GM18508 (cell line): ENCODE measurements at regions not wholly inside any gene's neighbourhood (a gene's known extent, or its start where the extent isn't known, plus 50 kb on each side); places are given as distances from the start of the nearest gene placed in this dataset.

Source experiments
- ATAC-seq: cut with Tn5 transposase; IDR thresholded peaks from one replicate; pipeline ENCODE4 v1.9.1; 2021; ENCODE audit warnings: moderate number of reproducible peaks; ENCODE audit not compliant: insufficient read depth, unreplicated experiment

GRCh38 chr3:31172336-31172735, 277.9 kb upstream of the GADL1 start:
- no peak for ATAC-seq

- no peak for ATAC-seq
These were observed 278.8 kb upstream of the GADL1 start for GRCh38 chr3:31173118-31173718.

DNA sequence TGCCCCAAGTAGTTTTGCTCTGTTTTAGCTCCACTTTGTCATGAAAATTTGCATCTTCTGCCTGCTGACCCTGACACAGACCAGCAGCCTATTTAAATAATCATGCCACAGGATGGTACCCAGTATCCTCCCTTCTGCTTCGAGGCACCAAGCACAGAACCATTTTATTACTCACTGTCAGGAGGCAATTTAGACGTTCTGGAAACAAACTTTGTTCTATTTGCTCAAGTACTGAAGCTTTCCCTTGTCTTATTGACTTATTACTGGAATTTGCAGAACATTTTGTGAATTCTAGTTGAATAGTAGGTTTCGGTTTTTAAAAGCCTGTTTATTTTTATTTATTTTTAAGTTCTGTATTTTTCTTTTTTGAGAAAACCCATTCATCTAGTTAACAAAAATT, 279.6 kb upstream of the GADL1 start:
- no peak for ATAC-seq

GRCh38 chr3:31176045-31176444, 281.6 kb upstream of the GADL1 start:
- ATAC-seq: no peak

DNA sequence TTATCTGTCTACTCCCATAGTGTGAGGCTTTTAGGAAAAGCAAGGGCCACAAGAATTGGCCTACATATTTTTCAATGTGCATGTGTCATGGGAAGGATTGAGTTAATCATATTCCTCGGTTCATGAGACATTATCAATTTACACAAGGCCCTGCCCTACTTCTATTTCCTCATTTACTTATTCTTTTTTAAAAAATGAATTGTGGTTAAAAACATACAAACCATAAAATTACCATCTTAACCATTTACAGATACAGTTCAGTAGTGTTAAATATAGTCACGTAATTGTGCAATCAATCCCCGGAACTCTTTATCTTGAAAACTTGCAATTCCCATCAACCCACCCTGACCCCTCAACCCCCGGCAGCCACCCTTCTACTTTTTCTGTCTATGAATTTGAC, 284.0 kb upstream of the GADL1 start:
- ATAC-seq: no peak

DNA sequence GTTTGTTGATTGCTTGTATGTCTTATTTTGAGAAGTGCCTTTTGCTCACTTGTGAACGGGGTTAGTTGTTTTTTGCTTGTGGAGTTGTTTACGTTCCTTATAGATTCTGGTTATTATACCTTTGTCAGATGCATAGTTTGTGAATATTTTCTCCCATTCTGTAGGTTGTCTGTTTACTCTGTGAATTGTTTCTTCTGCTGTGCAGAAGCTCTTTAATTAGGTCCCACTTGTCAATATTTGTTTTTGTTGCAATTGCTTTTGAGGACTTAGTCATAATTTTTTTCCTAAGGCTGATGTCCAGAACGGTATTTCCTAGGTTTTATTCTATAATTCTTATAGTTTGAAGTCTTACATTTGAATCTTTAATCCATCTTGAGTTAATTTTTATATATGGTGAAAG, 285.3 kb upstream of the GADL1 start:
- ATAC-seq: no peak

DNA sequence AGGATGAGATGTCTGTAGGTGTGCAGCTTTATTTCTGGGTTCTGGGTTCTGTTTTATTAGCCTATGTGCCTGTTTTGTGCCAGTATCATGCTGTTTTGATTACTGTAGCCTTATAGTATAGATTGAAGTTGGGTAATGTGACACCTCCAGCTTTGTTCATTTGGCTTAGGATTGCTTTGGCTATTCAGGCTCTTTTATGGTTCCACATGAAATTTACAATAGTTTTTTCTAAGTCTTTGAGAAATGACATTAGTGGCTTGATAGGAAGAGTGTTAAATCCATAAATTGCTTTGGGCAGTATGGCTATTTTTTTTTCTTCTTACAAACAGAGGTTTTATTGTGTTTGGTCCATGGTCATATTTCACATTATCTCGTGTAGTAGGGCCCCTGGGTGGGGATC, 285.8 kb upstream of the GADL1 start:
- no peak for ATAC-seq

- ATAC-seq: no peak
These were observed 287.2 kb upstream of the GADL1 start for GRCh38 chr3:31181661-31182060.

GRCh38 chr3:31182661-31183060, 288.2 kb upstream of the GADL1 start:
- ATAC-seq: no peak

DNA sequence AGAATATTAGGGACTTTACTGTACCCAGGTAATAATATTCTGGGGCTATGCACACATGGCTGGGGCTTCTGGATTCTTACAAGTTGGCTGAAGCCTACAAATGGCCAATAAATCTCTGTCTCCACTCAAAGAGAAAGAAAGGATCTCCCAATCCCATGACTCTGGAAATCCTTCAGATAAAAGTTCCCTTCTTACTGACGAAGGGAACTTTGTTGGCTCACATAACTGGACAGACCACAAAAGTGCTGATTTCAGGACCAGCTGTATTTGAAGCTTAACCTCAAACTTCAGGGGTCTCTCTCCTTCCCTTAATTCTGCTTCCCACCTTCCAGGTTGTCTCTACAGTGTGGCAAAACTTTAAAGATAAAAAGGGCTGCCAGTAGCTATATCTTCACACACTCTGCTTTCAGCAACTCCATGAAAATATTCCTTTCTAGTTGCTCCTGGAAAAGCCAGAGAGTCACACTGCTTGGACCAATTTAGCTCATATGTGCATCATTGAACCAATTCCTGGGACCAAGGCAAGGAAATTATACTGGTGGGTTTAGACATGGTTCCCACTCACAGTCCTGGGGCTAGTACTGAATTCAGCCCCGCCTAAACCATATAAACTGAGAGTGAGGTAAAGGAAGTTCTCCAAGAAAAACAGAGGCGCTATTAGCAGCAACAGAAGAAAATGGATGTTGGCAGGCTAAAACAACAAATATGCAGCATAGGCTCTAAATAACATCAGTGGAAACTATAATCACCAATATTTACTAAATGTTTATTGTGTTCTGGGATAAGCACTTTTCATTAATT, 290.0 kb upstream of the GADL1 start:
- no peak for ATAC-seq

DNA sequence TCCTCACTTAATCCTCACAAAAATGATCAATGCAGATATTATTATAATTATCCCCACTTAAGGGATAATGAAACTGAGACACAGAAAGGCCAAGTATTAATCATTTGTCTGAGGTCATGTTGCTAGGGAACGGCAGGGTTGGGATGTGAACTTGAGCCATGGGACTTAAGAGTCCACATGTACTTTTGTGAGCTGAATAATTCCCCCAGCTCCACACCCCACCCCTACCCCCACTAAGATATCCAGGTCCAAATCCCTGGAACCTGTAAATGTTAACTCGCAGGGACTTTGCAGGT, 290.5 kb upstream of the GADL1 start:
- no peak for ATAC-seq

GRCh38 chr3:31186041-31186440, 291.6 kb upstream of the GADL1 start:
- ATAC-seq: no peak

DNA sequence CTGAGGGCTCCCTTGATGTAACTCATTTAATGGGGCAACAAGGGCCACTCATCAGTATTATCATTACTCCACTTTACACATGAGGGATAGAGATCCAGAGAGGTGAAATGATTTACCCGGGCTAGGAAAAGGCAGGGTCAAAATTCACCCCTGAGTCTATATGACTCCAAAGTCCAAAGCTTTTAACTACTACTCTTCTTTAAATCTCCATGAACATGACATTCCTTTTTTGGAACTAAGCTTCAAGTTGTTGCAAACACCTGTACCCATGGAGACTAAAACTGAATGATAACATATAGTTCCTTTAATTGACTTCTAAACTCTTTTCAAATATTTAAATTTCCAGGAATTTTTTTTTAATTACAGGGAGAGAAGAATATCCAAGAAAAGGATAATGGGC, 292.9 kb upstream of the GADL1 start:
- ATAC-seq: no peak

DNA sequence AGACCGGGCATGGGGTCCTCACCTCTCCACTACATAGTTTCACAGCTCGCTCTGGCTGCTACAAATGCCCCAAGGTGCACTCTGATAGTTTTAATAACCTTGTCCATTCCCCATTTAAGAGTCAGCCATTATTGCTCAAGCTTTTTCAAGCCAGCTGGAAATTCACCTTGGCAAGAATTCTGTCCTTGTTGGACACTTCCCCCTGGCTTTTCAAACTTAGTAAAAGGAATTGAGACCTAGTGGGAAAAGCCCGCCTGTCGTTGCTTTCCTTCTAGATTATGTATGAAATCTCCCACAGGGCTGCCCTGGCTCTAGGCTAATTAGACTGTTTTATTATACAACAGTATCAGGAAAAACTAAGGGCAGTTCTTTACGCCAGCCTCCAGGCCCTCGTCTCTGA, 293.7 kb upstream of the GADL1 start:
- no peak for ATAC-seq

DNA sequence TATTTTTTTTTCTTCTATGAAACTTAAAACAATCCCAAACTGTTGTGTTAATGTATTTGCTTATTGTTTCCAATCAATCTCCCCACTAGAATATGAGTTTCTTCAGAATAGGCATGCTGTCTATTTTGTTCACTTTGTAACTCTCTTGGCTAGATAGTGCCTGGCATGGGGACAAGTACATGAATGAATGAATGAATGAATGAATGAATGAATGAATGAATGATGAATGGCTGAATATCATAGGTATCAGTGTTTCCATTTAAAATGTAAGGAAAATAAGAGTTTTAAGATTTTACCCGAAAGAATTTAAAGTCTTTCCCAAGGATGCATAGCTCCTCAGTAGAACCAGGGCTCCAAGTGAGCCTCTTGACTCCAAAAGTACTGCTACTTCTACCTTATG, 294.9 kb upstream of the GADL1 start:
- no peak for ATAC-seq

GRCh38 chr3:31189971-31190370, 295.5 kb upstream of the GADL1 start:
- no peak for ATAC-seq

- ATAC-seq: no peak
These were observed 296.9 kb upstream of the GADL1 start for GRCh38 chr3:31191354-31191753.

GRCh38 chr3:31193429-31193828, 299.0 kb upstream of the GADL1 start:
- ATAC-seq: no peak

DNA sequence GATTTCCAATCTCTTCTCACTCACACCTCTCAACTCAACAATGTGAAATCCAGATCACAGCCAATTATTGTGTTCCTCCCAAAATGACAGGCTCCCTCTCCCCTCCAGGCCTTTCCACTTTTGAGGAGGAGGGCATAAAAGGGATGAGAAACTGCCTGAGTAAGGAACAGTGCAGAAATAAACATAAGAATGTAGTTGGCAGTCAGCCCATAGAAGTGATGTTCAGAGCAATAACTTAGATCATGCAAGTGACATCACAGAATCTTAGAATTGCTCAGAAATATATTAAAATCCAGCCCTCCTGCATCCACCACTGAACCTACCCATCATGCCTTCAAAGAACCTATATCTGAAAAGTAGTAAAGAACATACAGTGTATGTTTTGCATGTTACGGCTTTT, 299.4 kb upstream of the GADL1 start:
- ATAC-seq: no peak

DNA sequence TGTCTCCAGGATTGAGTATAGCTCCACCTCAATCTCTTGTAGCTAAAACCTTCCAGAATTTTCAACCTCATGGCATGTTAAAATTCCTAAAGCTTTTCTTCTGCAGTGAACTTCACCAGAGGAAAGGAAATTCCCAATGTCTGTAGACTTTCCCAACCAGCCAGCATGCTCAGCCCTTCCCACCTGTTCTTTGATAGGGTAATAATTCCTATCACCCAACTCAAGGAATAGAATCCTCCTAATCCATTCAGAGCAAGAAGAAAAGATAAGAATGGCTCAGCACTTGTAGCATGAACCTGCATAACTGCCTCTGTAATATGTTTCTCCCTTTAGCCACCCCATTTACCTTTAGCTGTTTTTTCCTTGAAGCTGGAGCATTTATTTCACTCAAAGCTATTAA, 301.8 kb upstream of the GADL1 start:
- ATAC-seq: no peak

- ATAC-seq: no peak
These were observed 302.5 kb upstream of the GADL1 start for GRCh38 chr3:31196881-31197364.

DNA sequence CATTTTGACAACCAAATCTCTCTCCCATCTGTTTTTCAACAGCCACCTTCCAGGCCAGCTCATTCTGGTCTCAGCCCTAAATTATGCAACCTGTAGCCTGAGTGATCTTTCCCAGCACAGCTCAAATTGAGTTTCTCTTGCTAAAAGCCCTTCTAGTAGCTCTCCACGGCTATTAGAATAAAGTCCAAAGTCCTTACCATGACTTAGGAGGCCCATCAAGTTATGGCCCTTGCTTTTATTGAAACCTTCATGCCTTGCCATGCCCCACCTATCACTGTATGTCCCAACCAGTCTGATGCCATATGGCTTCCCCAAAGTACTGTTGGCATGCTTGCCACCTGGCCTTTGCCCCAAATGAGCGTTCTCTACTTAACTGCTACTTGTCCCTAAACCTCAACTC, 303.5 kb upstream of the GADL1 start:
- ATAC-seq: no peak
